ENCODE measurements at regions not wholly inside any gene's neighbourhood (a gene's known extent, or its start where the extent isn't known, plus 50 kb on each side); places are given as distances from the start of the nearest gene placed in this dataset.

DNA sequence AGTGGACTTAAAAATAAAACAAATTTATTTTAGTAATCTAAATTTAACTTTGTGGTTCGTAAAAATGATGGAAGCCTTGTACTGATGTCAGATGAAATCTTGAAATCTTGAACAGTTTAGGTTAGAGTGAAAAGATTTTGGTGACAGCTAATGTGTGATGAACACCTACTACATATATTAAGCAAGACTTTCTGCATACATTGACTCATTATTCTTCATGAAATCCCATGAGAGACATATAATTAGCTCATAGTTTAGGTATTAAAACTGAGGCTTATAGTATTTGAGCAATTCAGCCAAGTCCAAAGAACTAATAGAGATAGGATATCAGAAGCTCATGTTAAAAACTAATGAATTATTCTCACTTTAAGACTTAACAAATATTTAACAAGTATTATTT lies 66.9 kb upstream of the PCDH7 start:
- TF ChIP-seq EZH2phosphoT487 (IDR thresholded peaks at IDR 0.05; ENCODE audit: insufficient read depth, low read depth) (no peak), EZH2 (IDR thresholded peaks at IDR 0.05; ENCODE audit: insufficient read depth, poor library complexity, severe bottlenecking) (no peak)
